ENCODE measurements at regions not wholly inside any gene's neighbourhood (a gene's known extent, or its start where the extent isn't known, plus 50 kb on each side); places are given as distances from the start of the nearest gene placed in this dataset.

GRCh38 chr6:88492241-88492640, 326.1 kb upstream of the CNR1 start:
- Histone ChIP-seq H3K4me1 (ENCODE audit: insufficient read depth) (no peaks in the 10 kb centered on the region), H4K20me1 (ENCODE audit: insufficient read depth, poor library complexity, severe bottlenecking) (no peaks in the 10 kb centered on the region), H3K79me2 (no peaks in the 10 kb centered on the region), H3K4me3 (no peak overlapping the region), H2AFZ (no peak overlapping the region), H3K9me3 (ENCODE audit: low read depth) (no peaks in the 10 kb centered on the region), H3K27me3 (no peaks in the 10 kb centered on the region), H3K4me2 (no peak overlapping the region), H3K36me3 (replicated peaks; ENCODE audit: insufficient read depth, low read depth) (no peaks in the 10 kb centered on the region), H3K27ac (no peak overlapping the region), H3K9me2 (replicated peaks; ENCODE audit: insufficient read depth) (no peaks in the 10 kb centered on the region)
- DNase-seq (ENCODE audit: low spot score): no peak
- WGBS (ENCODE audit: low lambda C conversion rate, missing lambda C conversion rate): 70% methylated on average over 2 of the region's 2 CpGs
- no peak for TF ChIP-seq CTCF (IDR thresholded peaks at IDR 0.05; ENCODE audit: poor library complexity)
- no peak for TF ChIP-seq EZH2 (IDR thresholded peaks at IDR 0.05; ENCODE audit: borderline replicate concordance)
- TF ChIP-seq EZH2phosphoT487 (IDR thresholded peaks at IDR 0.05; ENCODE audit: low read depth, severe bottlenecking, unreplicated experiment): no peak

DNA sequence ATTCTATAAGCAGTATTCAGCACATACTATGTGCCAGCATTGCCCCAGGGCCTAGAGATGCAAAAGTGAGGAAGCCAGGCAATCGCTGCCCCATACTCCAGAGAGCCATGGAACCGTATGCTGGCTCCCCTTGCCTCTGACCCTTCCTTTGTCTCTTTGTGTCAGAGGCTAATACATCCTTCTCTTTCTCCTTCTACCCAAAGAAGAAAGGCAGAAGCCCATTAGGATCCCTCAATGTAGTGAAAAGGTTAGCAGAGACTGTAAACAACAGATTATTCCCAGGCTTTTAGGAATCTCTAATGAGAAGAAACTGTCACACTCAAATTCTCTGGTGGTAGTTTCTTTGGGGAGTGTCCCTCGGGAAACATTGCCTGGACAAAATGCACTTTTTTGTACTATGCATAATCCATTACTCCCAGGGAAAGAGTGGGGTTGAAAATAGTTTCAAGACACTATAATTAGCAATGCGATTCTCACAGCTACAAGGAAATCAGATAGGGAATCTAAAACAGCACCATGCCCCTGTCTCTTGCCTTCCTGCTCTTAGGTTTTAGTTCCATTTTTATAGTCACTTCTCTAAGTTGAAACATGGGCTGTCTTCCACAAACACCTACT, 325.2 kb upstream of the CNR1 start:
- H3K4me1 ChIP-seq (ENCODE audit: insufficient read depth): no peaks in the 10 kb centered on the region
- no peaks in the 10 kb centered on the region for H3K9me2 ChIP-seq (replicated peaks; ENCODE audit: insufficient read depth)
- no peaks in the 10 kb centered on the region for H3K27me3 ChIP-seq
- no peaks in the 10 kb centered on the region for H3K36me3 ChIP-seq (replicated peaks; ENCODE audit: insufficient read depth, low read depth)
- no peaks in the 10 kb centered on the region for H4K20me1 ChIP-seq (ENCODE audit: insufficient read depth, poor library complexity, severe bottlenecking)
- no peak overlapping the region for H3K4me3 ChIP-seq
- no peak overlapping the region for H3K4me2 ChIP-seq
- 77% methylated on average over 4 of the region's 4 CpGs for WGBS (ENCODE audit: low lambda C conversion rate, missing lambda C conversion rate)
- H3K27ac ChIP-seq: no peak overlapping the region
- TF ChIP-seq EZH2 (IDR thresholded peaks at IDR 0.05; ENCODE audit: borderline replicate concordance): no peak
- no peak for TF ChIP-seq CTCF (IDR thresholded peaks at IDR 0.05; ENCODE audit: poor library complexity)
- TF ChIP-seq EZH2phosphoT487 (IDR thresholded peaks at IDR 0.05; ENCODE audit: low read depth, severe bottlenecking, unreplicated experiment): no peak
- DNase-seq (ENCODE audit: low spot score): no peak
- no peak overlapping the region for H2AFZ ChIP-seq
- H3K79me2 ChIP-seq: no peaks in the 10 kb centered on the region
- no peaks in the 10 kb centered on the region for H3K9me3 ChIP-seq (ENCODE audit: low read depth)

DNA sequence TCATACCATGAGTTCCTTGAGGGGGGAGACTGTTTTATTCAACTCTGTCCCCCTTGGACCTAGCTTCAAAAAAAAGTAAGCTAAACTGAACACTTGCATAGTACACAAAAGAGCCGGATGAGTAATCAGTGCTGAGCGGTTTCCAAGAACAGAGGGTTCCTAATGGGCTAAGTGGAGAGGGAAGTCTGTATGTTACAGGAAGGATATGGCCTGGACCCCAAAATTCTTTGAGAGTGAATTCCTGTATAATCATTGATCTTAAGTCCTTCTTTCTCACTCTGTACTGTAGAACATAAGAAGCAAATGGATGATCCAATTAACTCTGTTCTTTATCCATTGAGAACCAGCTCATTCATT, 324.7 kb upstream of the CNR1 start:
- DNase-seq (ENCODE audit: low spot score): no peak
- H3K79me2 ChIP-seq: no peaks in the 10 kb centered on the region
- H3K36me3 ChIP-seq (replicated peaks; ENCODE audit: insufficient read depth, low read depth): no peaks in the 10 kb centered on the region
- no peaks in the 10 kb centered on the region for H3K9me3 ChIP-seq (ENCODE audit: low read depth)
- no peaks in the 10 kb centered on the region for H4K20me1 ChIP-seq (ENCODE audit: insufficient read depth, poor library complexity, severe bottlenecking)
- H3K9me2 ChIP-seq (replicated peaks; ENCODE audit: insufficient read depth): no peaks in the 10 kb centered on the region
- no peaks in the 10 kb centered on the region for H3K27me3 ChIP-seq
- WGBS (ENCODE audit: low lambda C conversion rate, missing lambda C conversion rate): 88% methylated on average over 2 of the region's 2 CpGs
- H3K27ac ChIP-seq: no peak overlapping the region
- H3K4me1 ChIP-seq (ENCODE audit: insufficient read depth): no peaks in the 10 kb centered on the region
- H3K4me2 ChIP-seq: no peak overlapping the region
- no peak for TF ChIP-seq EZH2 (IDR thresholded peaks at IDR 0.05; ENCODE audit: borderline replicate concordance)
- TF ChIP-seq EZH2phosphoT487 (IDR thresholded peaks at IDR 0.05; ENCODE audit: low read depth, severe bottlenecking, unreplicated experiment): no peak
- TF ChIP-seq CTCF (IDR thresholded peaks at IDR 0.05; ENCODE audit: poor library complexity): no peak
- H3K4me3 ChIP-seq: no peak overlapping the region
- no peak overlapping the region for H2AFZ ChIP-seq
